ENCODE measurements at regions not wholly inside any gene's neighbourhood (a gene's known extent, or its start where the extent isn't known, plus 50 kb on each side); places are given as distances from the start of the nearest gene placed in this dataset.
"Not testable (repeated sequence)": the region's sequence is repeated elsewhere in the genome, so short reads cannot be mapped to it uniquely, and the experiment has no call there.

DNA sequence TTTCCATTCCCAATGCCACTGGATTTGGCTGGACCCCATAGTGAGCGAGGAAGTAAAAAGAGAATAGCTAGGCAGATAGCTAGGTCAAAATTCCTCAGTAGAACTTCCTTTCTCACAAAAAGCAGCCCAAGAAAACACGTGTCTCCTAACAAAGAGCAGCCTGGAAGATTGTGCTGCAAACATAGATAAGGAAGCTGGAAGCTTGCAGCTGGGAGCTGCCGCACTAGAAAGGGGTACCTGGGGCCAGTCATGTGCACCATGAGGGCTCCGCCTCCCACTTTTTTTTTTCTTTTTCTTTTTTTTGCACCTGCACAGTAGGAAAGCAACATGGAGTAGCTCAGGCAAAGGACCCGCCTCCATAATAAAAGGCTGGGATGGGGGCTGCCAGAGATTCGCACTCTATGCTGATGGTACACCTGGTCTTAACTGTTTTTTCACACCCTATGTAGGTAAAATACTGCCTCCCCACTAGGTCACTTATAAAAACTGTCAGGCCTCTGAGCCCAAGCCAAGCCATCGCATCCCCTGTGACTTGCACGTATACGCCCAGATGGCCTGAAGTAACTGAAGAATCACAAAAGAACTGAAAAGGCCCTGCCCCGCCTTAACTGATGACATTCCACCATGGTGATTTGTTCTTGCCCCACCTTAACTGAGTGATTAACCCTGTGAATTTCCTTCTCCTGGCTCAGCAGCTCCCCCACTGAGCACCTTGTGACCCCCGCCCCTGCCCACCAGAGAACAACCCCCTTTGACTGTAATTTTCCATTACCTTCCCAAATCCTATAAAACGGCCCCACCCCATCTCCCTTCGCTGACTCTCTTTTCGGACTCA lies 521.6 kb downstream of the IRS2 start:
- not testable (repeated sequence) for DNase-seq (ENCODE audit: low spot score); ATAC-seq (ENCODE audit: low FRiP score)

GRCh38 chr13:109257761-109258157 lies 528.6 kb downstream of the IRS2 start:
- not testable (repeated sequence) for DNase-seq (ENCODE audit: low spot score); ATAC-seq (ENCODE audit: low FRiP score)
